ELF-1 (cell line): ENCODE measurements at regions not wholly inside any gene's neighbourhood (a gene's known extent, or its start where the extent isn't known, plus 50 kb on each side); places are given as distances from the start of the nearest gene placed in this dataset.

ENCODE experiments used
- DNase-seq: peaks from one replicate; pipeline ENCODE4 v3.0.0-alpha.2; 2016; ENCODE audit warnings: low read depth, low spot score

GRCh38 chr20:17858450-17859001 is 110.1 kb downstream of the SNX5 start:
- DNase-seq, result no peak

GRCh38 chr20:17857639-17858449 is 110.8 kb downstream of the SNX5 start:
- DNase-seq, result no peak

- no peak for DNase-seq
These were observed 111.6 kb downstream of the SNX5 start for GRCh38 chr20:17856837-17857605.

- no peak for DNase-seq
These were observed 112.5 kb downstream of the SNX5 start for GRCh38 chr20:17856024-17856564.

- peak; percentile 49 for DNase-seq
These were observed 114.2 kb downstream of the SNX5 start for GRCh38 chr20:17854307-17854903.

- no peak for DNase-seq
These were observed 116.3 kb downstream of the SNX5 start for GRCh38 chr20:17852323-17852722.

GRCh38 chr20:17850684-17851026 is 117.9 kb downstream of the SNX5 start:
- no peak for DNase-seq

GRCh38 chr20:17849901-17850683 is 118.5 kb downstream of the SNX5 start:
- DNase-seq, result peak; percentile 52

GRCh38 chr20:17849138-17849900 is 119.3 kb downstream of the SNX5 start:
- no peak for DNase-seq

GRCh38 chr20:17848249-17849048 is 120.1 kb downstream of the SNX5 start:
- DNase-seq, result no peak

- DNase-seq, result no peak
These were observed 122.7 kb downstream of the SNX5 start for GRCh38 chr20:17845701-17846475.

- no peak for DNase-seq
These were observed 123.9 kb downstream of the SNX5 start for GRCh38 chr20:17844549-17845298.

GRCh38 chr20:17844133-17844429 is 124.5 kb downstream of the SNX5 start:
- DNase-seq, result no peak

- DNase-seq, result no peak
These were observed 125.1 kb downstream of the SNX5 start for GRCh38 chr20:17843246-17844132.

GRCh38 chr20:17841751-17842215 is 126.8 kb downstream of the SNX5 start:
- no peak for DNase-seq

GRCh38 chr20:17840423-17840822 is 128.2 kb downstream of the SNX5 start:
- no peak for DNase-seq

- no peak for DNase-seq
These were observed 129.7 kb downstream of the SNX5 start for GRCh38 chr20:17838921-17839320.
